ENCODE measurements at regions not wholly inside any gene's neighbourhood (a gene's known extent, or its start where the extent isn't known, plus 50 kb on each side); places are given as distances from the start of the nearest gene placed in this dataset.

- DNase-seq (ENCODE audit: low read depth, low spot score) = no peak
- no peak for TF ChIP-seq POLR2AphosphoS5 (IDR thresholded peaks at IDR 0.05; ENCODE audit: low read depth, low read length)
- no peak for TF ChIP-seq CTCF (IDR thresholded peaks at IDR 0.05)
- no peak for TF ChIP-seq SIN3A (IDR thresholded peaks at IDR 0.05; ENCODE audit: borderline replicate concordance, insufficient read depth, low read depth, low read length)
- no peak for TF ChIP-seq REST (IDR thresholded peaks at IDR 0.05; ENCODE audit: insufficient read depth in 1 of 2, low read depth in 2 of 2, low read length in 1 of 2)
- no peak for TF ChIP-seq TCF7L2 (IDR thresholded peaks at IDR 0.05; ENCODE audit: low read depth, low read length)
- Histone ChIP-seq H3K36me3 (ENCODE audit: control insufficient read depth, insufficient read depth, low read length) (no peaks in the 10 kb centered on the region), H3K27ac (ENCODE audit: low read length) (no peak overlapping the region), H3K9me3 (ENCODE audit: control insufficient read depth, insufficient read depth, low read depth, low read length) (no peaks in the 10 kb centered on the region), H3K4me1 (ENCODE audit: control insufficient read depth, insufficient read depth, low read length) (no peaks in the 10 kb centered on the region), H3K27me3 (ENCODE audit: control insufficient read depth, insufficient read depth, low read length) (no peaks in the 10 kb centered on the region), H3K4me3 (ENCODE audit: low read depth in 2 of 2, low read length in 2 of 2) (no peak overlapping the region)
- ATAC-seq = no peak
- POLR2A ChIA-PET = no interaction called here
- intact Hi-C loops (cut with micrococcal nuclease; ENCODE audit: unreplicated experiment) (no loop called here), in situ Hi-C loops (cut with HindIII; ENCODE audit: low pct_unique_long_range_greater_than_20kb, low sequenced_read_pairs) (no loop called here)
- no TSS peak for BruUV-seq (replicated peaks)
- CTCF ChIA-PET = no interaction called here
Measured at GRCh38 chr6:104640150-104640700, 219.5 kb downstream of the HACE1 start.

- intact Hi-C loops (cut with micrococcal nuclease; ENCODE audit: unreplicated experiment) = no loop called here
- Histone ChIP-seq H3K36me3 (ENCODE audit: control insufficient read depth, insufficient read depth, low read length) (no peaks in the 10 kb centered on the region), H3K4me1 (ENCODE audit: control insufficient read depth, insufficient read depth, low read length) (no peaks in the 10 kb centered on the region), H3K27ac (ENCODE audit: low read length) (no peak overlapping the region), H3K9me3 (ENCODE audit: control insufficient read depth, insufficient read depth, low read depth, low read length) (no peaks in the 10 kb centered on the region), H3K4me3 (ENCODE audit: low read depth in 2 of 2, low read length in 2 of 2) (no peak overlapping the region), H3K27me3 (ENCODE audit: control insufficient read depth, insufficient read depth, low read length) (no peaks in the 10 kb centered on the region)
- POLR2A ChIA-PET = no interaction called here
- DNase-seq (ENCODE audit: low read depth, low spot score) (no peak), ATAC-seq (no peak)
- no peak for TF ChIP-seq CTCF (IDR thresholded peaks at IDR 0.05)
- no peak for TF ChIP-seq TCF7L2 (IDR thresholded peaks at IDR 0.05; ENCODE audit: low read depth, low read length)
- TF ChIP-seq REST (IDR thresholded peaks at IDR 0.05; ENCODE audit: insufficient read depth in 1 of 2, low read depth in 2 of 2, low read length in 1 of 2) = no peak
- no peak for TF ChIP-seq POLR2AphosphoS5 (IDR thresholded peaks at IDR 0.05; ENCODE audit: low read depth, low read length)
- TF ChIP-seq SIN3A (IDR thresholded peaks at IDR 0.05; ENCODE audit: borderline replicate concordance, insufficient read depth, low read depth, low read length) = no peak
- no TSS peak for BruUV-seq (replicated peaks)
- in situ Hi-C loops (cut with HindIII; ENCODE audit: low pct_unique_long_range_greater_than_20kb, low sequenced_read_pairs) = no loop called here
- CTCF ChIA-PET = no interaction called here
Measured at GRCh38 chr6:104639668-104640067, 220.1 kb downstream of the HACE1 start.

Data from Panc1 (cell line).